ENCODE measurements at regions not wholly inside any gene's neighbourhood (a gene's known extent, or its start where the extent isn't known, plus 50 kb on each side); places are given as distances from the start of the nearest gene placed in this dataset.

GRCh38 chr3:174618368-174619080 lies 240.6 kb upstream of the NAALADL2 start:
- no peak for DNase-seq (ENCODE audit: low spot score)
- in situ Hi-C loops (cut with HindIII; ENCODE audit: low sequenced_read_pairs) = no loop called here

- in situ Hi-C loops (cut with HindIII; ENCODE audit: low sequenced_read_pairs) = no loop called here
Observed at GRCh38 chr3:174619239-174619638, 239.9 kb upstream of the NAALADL2 start.

GRCh38 chr3:174620138-174620537 lies 239.0 kb upstream of the NAALADL2 start:
- no peak for DNase-seq (ENCODE audit: low spot score)
- in situ Hi-C loops (cut with HindIII; ENCODE audit: low sequenced_read_pairs) = no loop called here

More at GRCh38 chr3:174619239-174619638, 239.9 kb upstream of the NAALADL2 start:
- DNase-seq (ENCODE audit: low spot score) = peak; percentile 27

GRCh38 chr3:174620855-174621472 lies 238.2 kb upstream of the NAALADL2 start:
- no peak for DNase-seq (ENCODE audit: low spot score)
- in situ Hi-C loops (cut with HindIII; ENCODE audit: low sequenced_read_pairs) = no loop called here

- DNase-seq (ENCODE audit: low spot score) = no peak
- in situ Hi-C loops (cut with HindIII; ENCODE audit: low sequenced_read_pairs) = no loop called here
Observed at GRCh38 chr3:174633342-174633741, 225.8 kb upstream of the NAALADL2 start.

- in situ Hi-C loops (cut with HindIII; ENCODE audit: low sequenced_read_pairs) = no loop called here
- no peak for DNase-seq (ENCODE audit: low spot score)
Observed at GRCh38 chr3:174636451-174636850, 222.7 kb upstream of the NAALADL2 start.

- DNase-seq (ENCODE audit: low spot score) = no peak
- in situ Hi-C loops (cut with HindIII; ENCODE audit: low sequenced_read_pairs) = no loop called here
Observed at GRCh38 chr3:174639406-174639805, 219.7 kb upstream of the NAALADL2 start.

GRCh38 chr3:174639970-174640369 lies 219.2 kb upstream of the NAALADL2 start:
- in situ Hi-C loops (cut with HindIII; ENCODE audit: low sequenced_read_pairs) = no loop called here
- no peak for DNase-seq (ENCODE audit: low spot score)

- in situ Hi-C loops (cut with HindIII; ENCODE audit: low sequenced_read_pairs) = no loop called here
- DNase-seq (ENCODE audit: low spot score) = no peak
Observed at GRCh38 chr3:174640932-174641331, 218.2 kb upstream of the NAALADL2 start.

GRCh38 chr3:174644287-174644686 lies 214.8 kb upstream of the NAALADL2 start:
- in situ Hi-C loops (cut with HindIII; ENCODE audit: low sequenced_read_pairs) = no loop called here

GRCh38 chr3:174651951-174652350 lies 207.2 kb upstream of the NAALADL2 start:
- in situ Hi-C loops (cut with HindIII; ENCODE audit: low sequenced_read_pairs) = no loop called here
- DNase-seq (ENCODE audit: low spot score) = no peak

More at GRCh38 chr3:174644287-174644686, 214.8 kb upstream of the NAALADL2 start:
- DNase-seq (ENCODE audit: low spot score) = no peak

- no peak for DNase-seq (ENCODE audit: low spot score)
- in situ Hi-C loops (cut with HindIII; ENCODE audit: low sequenced_read_pairs) = no loop called here
Observed at GRCh38 chr3:174659511-174659910, 199.6 kb upstream of the NAALADL2 start.

GRCh38 chr3:174662653-174663052 lies 196.5 kb upstream of the NAALADL2 start:
- DNase-seq (ENCODE audit: low spot score) = no peak
- in situ Hi-C loops (cut with HindIII; ENCODE audit: low sequenced_read_pairs) = no loop called here

GRCh38 chr3:174667386-174667785 lies 191.7 kb upstream of the NAALADL2 start:
- in situ Hi-C loops (cut with HindIII; ENCODE audit: low sequenced_read_pairs) = no loop called here
- no peak for DNase-seq (ENCODE audit: low spot score)

GRCh38 chr3:174675406-174675805 lies 183.7 kb upstream of the NAALADL2 start:
- peak; percentile 1 for DNase-seq (ENCODE audit: low spot score)
- in situ Hi-C loops (cut with HindIII; ENCODE audit: low sequenced_read_pairs) = no loop called here

- in situ Hi-C loops (cut with HindIII; ENCODE audit: low sequenced_read_pairs) = no loop called here
- no peak for DNase-seq (ENCODE audit: low spot score)
Observed at GRCh38 chr3:174681784-174682183, 177.3 kb upstream of the NAALADL2 start.

- no peak for DNase-seq (ENCODE audit: low spot score)
- in situ Hi-C loops (cut with HindIII; ENCODE audit: low sequenced_read_pairs) = no loop called here
Observed at GRCh38 chr3:174685796-174686195, 173.3 kb upstream of the NAALADL2 start.

GRCh38 chr3:174697310-174697709 lies 161.8 kb upstream of the NAALADL2 start:
- no peak for DNase-seq (ENCODE audit: low spot score)
- in situ Hi-C loops (cut with HindIII; ENCODE audit: low sequenced_read_pairs) = no loop called here

GRCh38 chr3:174700736-174701135 lies 158.4 kb upstream of the NAALADL2 start:
- in situ Hi-C loops (cut with HindIII; ENCODE audit: low sequenced_read_pairs) = no loop called here
- DNase-seq (ENCODE audit: low spot score) = no peak

GRCh38 chr3:174710612-174711011 lies 148.5 kb upstream of the NAALADL2 start:
- in situ Hi-C loops (cut with HindIII; ENCODE audit: low sequenced_read_pairs) = no loop called here
- DNase-seq (ENCODE audit: low spot score) = no peak

- no peak for DNase-seq (ENCODE audit: low spot score)
- in situ Hi-C loops (cut with HindIII; ENCODE audit: low sequenced_read_pairs) = no loop called here
Observed at GRCh38 chr3:174715386-174715785, 143.7 kb upstream of the NAALADL2 start.
